VCaP (cell line): ENCODE measurements at regions not wholly inside any gene's neighbourhood (a gene's known extent, or its start where the extent isn't known, plus 50 kb on each side); places are given as distances from the start of the nearest gene placed in this dataset.

Source experiments
- H3K27ac ChIP-seq: fragments of 450-650 bp; 2 replicates; pipeline ENCODE4 v1.5.1; 2017
- TF ChIP-seq, protein P1 (sequence below): fragments of 450-650 bp; conservative IDR thresholded peaks from 2 replicates; pipeline ENCODE4 v1.5.1; 2017; ENCODE audit warnings: mild to moderate bottlenecking, moderate library complexity

- TF ChIP-seq, protein P1, sequence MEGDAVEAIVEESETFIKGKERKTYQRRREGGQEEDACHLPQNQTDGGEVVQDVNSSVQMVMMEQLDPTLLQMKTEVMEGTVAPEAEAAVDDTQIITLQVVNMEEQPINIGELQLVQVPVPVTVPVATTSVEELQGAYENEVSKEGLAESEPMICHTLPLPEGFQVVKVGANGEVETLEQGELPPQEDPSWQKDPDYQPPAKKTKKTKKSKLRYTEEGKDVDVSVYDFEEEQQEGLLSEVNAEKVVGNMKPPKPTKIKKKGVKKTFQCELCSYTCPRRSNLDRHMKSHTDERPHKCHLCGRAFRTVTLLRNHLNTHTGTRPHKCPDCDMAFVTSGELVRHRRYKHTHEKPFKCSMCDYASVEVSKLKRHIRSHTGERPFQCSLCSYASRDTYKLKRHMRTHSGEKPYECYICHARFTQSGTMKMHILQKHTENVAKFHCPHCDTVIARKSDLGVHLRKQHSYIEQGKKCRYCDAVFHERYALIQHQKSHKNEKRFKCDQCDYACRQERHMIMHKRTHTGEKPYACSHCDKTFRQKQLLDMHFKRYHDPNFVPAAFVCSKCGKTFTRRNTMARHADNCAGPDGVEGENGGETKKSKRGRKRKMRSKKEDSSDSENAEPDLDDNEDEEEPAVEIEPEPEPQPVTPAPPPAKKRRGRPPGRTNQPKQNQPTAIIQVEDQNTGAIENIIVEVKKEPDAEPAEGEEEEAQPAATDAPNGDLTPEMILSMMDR = no peak
Measured at GRCh38 chr14:81953419-81953818, 419.8 kb upstream of the SEL1L start.

GRCh38 chr14:81955123-81955522, 421.5 kb upstream of the SEL1L start:
- no peak overlapping the region for H3K27ac ChIP-seq
- TF ChIP-seq, protein P1 = no peak

More at GRCh38 chr14:81953419-81953818, 419.8 kb upstream of the SEL1L start:
- H3K27ac ChIP-seq = no peak overlapping the region

- TF ChIP-seq, protein P1 = no peak
- H3K27ac ChIP-seq = no peak overlapping the region
Measured at GRCh38 chr14:81960781-81961180, 427.1 kb upstream of the SEL1L start.

DNA sequence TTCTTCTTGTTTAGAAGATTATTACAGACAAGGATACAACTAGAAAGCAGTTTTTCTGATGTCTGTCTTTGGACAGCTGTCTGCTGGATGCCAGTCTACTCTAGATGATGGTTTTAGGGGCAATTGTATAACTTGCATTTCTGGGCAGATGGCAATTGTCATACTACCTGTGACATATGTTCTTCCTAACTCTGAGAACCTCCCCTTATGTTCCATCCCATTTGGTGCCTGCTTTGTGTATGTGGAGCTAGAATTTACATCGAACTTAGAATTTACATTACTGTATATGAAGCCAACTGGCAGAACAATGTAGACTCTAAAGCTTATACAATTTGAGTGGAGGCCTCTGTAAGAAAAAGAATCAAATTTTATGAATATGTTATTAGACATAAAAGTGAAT, 430.2 kb upstream of the SEL1L start:
- TF ChIP-seq, protein P1 = no peak
- no peak overlapping the region for H3K27ac ChIP-seq

GRCh38 chr14:81970307-81970706, 436.7 kb upstream of the SEL1L start:
- TF ChIP-seq, protein P1 = no peak
- H3K27ac ChIP-seq = no peak overlapping the region

GRCh38 chr14:81971911-81972310, 438.3 kb upstream of the SEL1L start:
- TF ChIP-seq, protein P1 = no peak
- no peak overlapping the region for H3K27ac ChIP-seq

DNA sequence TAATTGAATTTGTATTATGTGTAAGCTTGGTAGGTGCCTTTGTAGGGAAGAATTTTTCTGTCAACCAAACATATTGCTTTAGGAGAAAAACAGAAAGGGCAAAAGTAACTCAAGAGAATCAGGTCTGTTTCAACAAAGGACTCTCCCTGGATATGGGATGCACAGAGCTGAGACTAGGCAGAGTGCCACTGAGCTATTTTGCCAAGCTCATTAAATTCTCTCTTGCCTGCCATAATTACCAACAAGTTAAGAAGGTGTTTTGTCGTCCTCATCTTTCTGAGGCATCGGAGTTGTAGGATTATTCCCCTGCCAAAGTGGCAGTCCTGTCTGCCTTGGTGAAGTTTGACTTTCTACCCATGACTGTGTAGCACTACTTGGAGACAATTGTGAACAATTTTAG, 438.9 kb upstream of the SEL1L start:
- no peak overlapping the region for H3K27ac ChIP-seq
- TF ChIP-seq, protein P1 = no peak

GRCh38 chr14:81974543-81974942, 440.9 kb upstream of the SEL1L start:
- H3K27ac ChIP-seq = no peak overlapping the region
- TF ChIP-seq, protein P1 = no peak
